ENCODE measurements at regions not wholly inside any gene's neighbourhood (a gene's known extent, or its start where the extent isn't known, plus 50 kb on each side); places are given as distances from the start of the nearest gene placed in this dataset.
"Not testable (repeated sequence)": the region's sequence is repeated elsewhere in the genome, so short reads cannot be mapped to it uniquely, and the experiment has no call there.

- TF ChIP-seq CTCF, POLR2A (IDR thresholded peaks at IDR 0.05): not testable (repeated sequence)
Observed at GRCh38 chr16:29224675-29225074, 181.8 kb downstream of the NPIPB11 start.

Measured in esophagus squamous epithelium (tissue), 4 donors.